DOHH2 (cell line): ENCODE measurements at regions not wholly inside any gene's neighbourhood (a gene's known extent, or its start where the extent isn't known, plus 50 kb on each side); places are given as distances from the start of the nearest gene placed in this dataset.

ENCODE experiments used
- CTCF ChIP-seq: fragments of 200-600 bp; sonication (generic); IDR thresholded peaks from one replicate; pipeline ENCODE4 v1.5.1; 2014; ENCODE audit warnings: antibody characterized with exemption, mild to moderate bottlenecking, low read depth, low read length; ENCODE audit not compliant: poor library complexity, severe bottlenecking
- EZH2phosphoT487 ChIP-seq: fragments of 200-600 bp; sonication (generic); IDR thresholded peaks from 2 replicates; pipeline ENCODE4 v1.6.1; 2017; ENCODE audit warnings: borderline replicate concordance, mild to moderate bottlenecking, antibody characterized with exemption, low read length, moderate library complexity, mixed read lengths

GRCh38 chr6:125571207-125571755, 178.2 kb upstream of the HEY2 start:
- TF ChIP-seq CTCF (no peak), EZH2phosphoT487 (no peak)
